ENCODE measurements at regions not wholly inside any gene's neighbourhood (a gene's known extent, or its start where the extent isn't known, plus 50 kb on each side); places are given as distances from the start of the nearest gene placed in this dataset.

GRCh38 chr4:14679906-14680305, 322.4 kb upstream of the CPEB2 start:
- Histone ChIP-seq H3K4me3 (no peak overlapping the region), H3K27ac (no peak overlapping the region), H3K4me1 (no peaks in the 10 kb centered on the region), H3K9me3 (no peaks in the 10 kb centered on the region), H3K36me3 (no peaks in the 10 kb centered on the region), H3K27me3 (no peaks in the 10 kb centered on the region)
- no peak for TF ChIP-seq EP300 (IDR thresholded peaks at IDR 0.05)
- ATAC-seq (ENCODE audit: low FRiP score in 2 of 2) = no peak
- WGBS, 2 donors = 86 to 87% methylated on average over 5 of the region's 5 CpGs
- DNase-seq = no peak

DNA sequence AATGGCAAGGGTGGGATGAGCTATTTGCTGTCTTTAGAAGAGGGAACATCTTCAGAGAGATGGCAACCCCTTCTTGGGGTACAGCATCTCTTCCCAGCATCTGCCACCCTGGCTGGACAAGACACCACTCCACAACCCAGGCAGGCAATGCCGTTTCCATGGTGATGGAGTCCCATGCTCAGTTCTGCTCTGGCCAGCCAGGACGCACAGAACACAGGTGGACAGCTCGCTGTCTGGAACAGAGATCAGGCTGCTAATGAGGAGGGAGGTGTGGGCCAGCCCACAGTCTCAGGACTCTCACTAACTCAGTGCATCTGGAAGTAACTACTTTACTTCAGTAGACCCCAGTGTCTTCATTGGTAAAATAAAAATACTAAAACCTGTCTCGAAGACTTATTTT, 321.0 kb upstream of the CPEB2 start:
- Histone ChIP-seq H3K9me3 (no peaks in the 10 kb centered on the region), H3K4me1 (no peaks in the 10 kb centered on the region), H3K36me3 (no peaks in the 10 kb centered on the region), H3K4me3 (no peak overlapping the region), H3K27me3 (no peaks in the 10 kb centered on the region), H3K27ac (no peak overlapping the region)
- WGBS, 2 donors = 63 to 89% methylated on average over 3 to 4 of the region's 4 CpGs
- ATAC-seq (ENCODE audit: low FRiP score in 2 of 2) (no peak), DNase-seq (no peak)
- TF ChIP-seq POLR2A (IDR thresholded peaks at IDR 0.05) = no peak
- no peak for TF ChIP-seq CTCF (IDR thresholded peaks at IDR 0.05)
- TF ChIP-seq EP300 (IDR thresholded peaks at IDR 0.05) = no peak
- TF ChIP-seq POLR2AphosphoS5 (IDR thresholded peaks at IDR 0.05) = no peak

- ATAC-seq (ENCODE audit: low FRiP score in 2 of 2) = no peak
- no peak for DNase-seq
- no peaks in the 10 kb centered on the region for H3K27me3 ChIP-seq
- H3K9me3 ChIP-seq = peaks cover 0 to 10% (median 3%) of the 10 kb centered on the region in 4 donors
- H3K4me3 ChIP-seq = no peak overlapping the region
- H3K4me1 ChIP-seq = peaks cover 0 to 3% (median 0%) of the 10 kb centered on the region in 4 donors
- H3K36me3 ChIP-seq = no peaks in the 10 kb centered on the region
- H3K27ac ChIP-seq = no peak overlapping the region
- no peak for TF ChIP-seq CTCF (IDR thresholded peaks at IDR 0.05)
- no peak for TF ChIP-seq POLR2AphosphoS5 (IDR thresholded peaks at IDR 0.05)
- no peak for TF ChIP-seq EP300 (IDR thresholded peaks at IDR 0.05)
- TF ChIP-seq POLR2A (IDR thresholded peaks at IDR 0.05) = no peak
Measured at GRCh38 chr4:14693728-14694127, 308.6 kb upstream of the CPEB2 start.

GRCh38 chr4:14695095-14695845, 307.0 kb upstream of the CPEB2 start:
- no peaks in the 10 kb centered on the region for H3K27me3 ChIP-seq
- ATAC-seq (ENCODE audit: low FRiP score in 2 of 2) (no peak), DNase-seq (no peak)
- WGBS, 2 donors = 59 to 67% methylated on average over 6 of the region's 6 CpGs
- peaks cover 0 to 3% (median 0%) of the 10 kb centered on the region in 4 donors for H3K4me1 ChIP-seq
- H3K36me3 ChIP-seq = no peaks in the 10 kb centered on the region
- H3K27ac ChIP-seq = no peak overlapping the region
- TF ChIP-seq POLR2AphosphoS5 (IDR thresholded peaks at IDR 0.05) (no peak), CTCF (IDR thresholded peaks at IDR 0.05) (no peak), POLR2A (IDR thresholded peaks at IDR 0.05) (no peak), EP300 (IDR thresholded peaks at IDR 0.05) (no peak)
- H3K4me3 ChIP-seq = no peak overlapping the region
- peaks cover 0 to 10% (median 3%) of the 10 kb centered on the region in 4 donors for H3K9me3 ChIP-seq

DNA sequence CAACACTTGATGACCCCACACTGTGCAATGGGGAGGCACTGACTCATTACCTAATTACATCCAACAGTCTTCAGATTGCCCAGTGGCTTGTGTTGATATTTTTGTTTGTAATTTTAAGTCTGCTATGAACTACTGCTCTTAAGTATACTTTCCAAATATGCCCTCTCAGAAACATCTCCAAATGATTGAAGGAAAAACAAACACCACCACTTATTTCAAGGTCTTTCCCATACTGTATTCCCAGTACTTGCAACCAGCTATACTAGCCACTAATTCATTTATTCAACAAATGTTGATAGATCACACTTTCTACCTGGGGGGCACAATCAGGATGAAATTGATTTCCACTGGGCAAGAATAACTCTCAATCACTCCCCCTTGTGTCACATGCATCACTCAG, 302.2 kb upstream of the CPEB2 start:
- Histone ChIP-seq H3K27ac (no peak overlapping the region), H3K9me3 (no peaks in the 10 kb centered on the region), H3K4me3 (no peak overlapping the region), H3K4me1 (peaks cover 0 to 6% (median 2%) of the 10 kb centered on the region in 4 donors), H3K36me3 (no peaks in the 10 kb centered on the region), H3K27me3 (no peaks in the 10 kb centered on the region)
- TF ChIP-seq POLR2A (IDR thresholded peaks at IDR 0.05) = no peak
- TF ChIP-seq POLR2AphosphoS5 (IDR thresholded peaks at IDR 0.05) = no peak
- TF ChIP-seq EP300 (IDR thresholded peaks at IDR 0.05) = no peak
- TF ChIP-seq CTCF (IDR thresholded peaks at IDR 0.05) = no peak
- ATAC-seq (ENCODE audit: low FRiP score in 2 of 2) = no peak
- DNase-seq = no peak
